ENCODE measurements at regions not wholly inside any gene's neighbourhood (a gene's known extent, or its start where the extent isn't known, plus 50 kb on each side); places are given as distances from the start of the nearest gene placed in this dataset.
A peak's percentile ranks its signal among the peaks of the same experiment; 100 is the strongest.
"Not testable (repeated sequence)": the region's sequence is repeated elsewhere in the genome, so short reads cannot be mapped to it uniquely, and the experiment has no call there.

DNA sequence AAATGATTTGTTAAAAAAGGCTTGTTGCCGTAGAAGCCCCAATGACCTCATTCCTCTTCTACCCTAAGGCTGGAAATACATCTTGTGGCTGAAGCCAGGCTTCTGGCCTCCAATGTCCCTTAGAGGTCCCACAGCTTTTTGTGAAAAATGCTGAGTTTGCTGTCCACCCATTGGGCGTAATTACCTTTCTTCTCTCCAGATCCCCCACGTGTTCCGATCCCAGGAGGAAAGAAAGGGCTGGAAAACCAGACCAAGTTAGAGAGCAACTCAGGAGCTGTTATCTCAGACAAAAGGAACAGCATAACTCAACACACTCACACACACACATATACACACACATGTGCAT is 154.2 kb downstream of the MIAT start:
- no peak for DNase-seq

DNA sequence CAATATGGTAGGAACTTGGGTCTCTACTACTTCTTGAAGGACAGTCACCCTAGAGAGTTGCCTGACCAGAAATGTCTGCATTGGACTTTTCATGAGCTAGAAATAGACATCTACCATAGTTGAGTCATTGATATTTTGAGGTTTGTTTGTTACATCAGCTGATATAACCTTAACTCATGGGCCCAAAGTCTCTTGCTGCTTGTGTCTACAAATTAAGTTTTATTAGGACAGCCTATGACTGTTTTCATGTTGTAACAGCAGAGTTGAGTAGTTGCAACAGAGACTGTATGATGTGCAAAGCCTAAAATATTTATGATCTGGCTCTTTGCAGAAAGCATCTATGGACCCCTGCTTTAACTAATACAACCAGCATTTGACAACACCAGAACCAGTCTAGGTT is 155.3 kb downstream of the MIAT start:
- DNase-seq, result no peak

DNA sequence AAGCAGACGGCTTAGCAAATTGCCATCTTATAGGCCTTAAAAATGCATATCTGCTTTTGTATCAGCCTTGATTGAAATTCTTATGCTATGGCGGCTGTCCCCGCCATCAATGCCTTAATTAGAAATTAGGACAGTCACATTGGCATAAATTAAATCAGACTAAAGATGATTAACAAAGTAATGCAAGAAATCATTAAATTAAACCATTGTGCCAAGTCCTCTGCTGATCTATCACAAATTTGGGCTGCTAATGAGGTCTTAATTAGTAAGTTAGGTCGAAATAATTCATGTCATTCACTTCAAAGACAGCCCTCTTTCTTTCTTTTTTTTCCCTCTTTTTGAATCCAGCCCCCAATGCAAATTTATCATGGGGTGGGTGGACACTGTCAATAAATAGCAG is 159.3 kb downstream of the MIAT start:
- no peak for DNase-seq

DNA sequence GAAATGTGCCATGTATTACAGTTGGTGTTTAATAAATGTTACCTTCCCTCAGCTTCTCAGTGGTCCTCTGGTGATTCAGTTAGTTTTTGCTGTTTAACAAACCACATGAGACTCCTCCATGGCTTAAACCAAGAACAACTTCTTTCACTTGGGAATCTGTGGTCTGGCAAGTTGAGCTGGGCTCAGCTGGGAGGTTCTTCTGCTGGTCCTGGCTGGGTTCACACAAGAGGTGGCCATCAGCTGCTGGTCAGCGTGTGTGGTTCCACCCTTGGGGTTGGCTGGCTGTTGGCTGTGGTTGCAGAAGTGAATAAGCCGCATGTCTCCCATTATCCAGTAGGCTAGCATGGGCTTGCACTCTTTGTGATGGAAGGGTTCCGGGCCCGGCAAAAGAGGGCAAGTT is 160.5 kb downstream of the MIAT start:
- no peak for DNase-seq

DNA sequence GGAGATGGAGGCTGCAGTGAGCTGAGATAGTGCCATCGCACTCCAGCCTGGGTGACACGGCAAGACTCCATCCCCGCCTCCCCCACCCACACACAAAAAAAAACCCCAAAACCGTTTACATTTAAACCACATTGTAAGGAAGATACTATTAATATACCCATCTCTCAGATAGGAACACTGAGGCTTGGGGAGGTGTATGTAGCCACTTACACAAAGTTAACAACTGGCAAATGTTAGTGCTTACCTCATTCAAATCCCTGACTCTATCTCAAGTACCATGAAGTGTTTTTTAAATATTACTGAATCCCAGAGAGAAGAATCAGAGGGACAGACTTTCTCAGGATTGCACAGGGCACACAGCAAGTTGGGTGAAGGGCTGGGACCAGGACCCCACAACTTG is 164.5 kb downstream of the MIAT start:
- DNase-seq, result no peak

DNA sequence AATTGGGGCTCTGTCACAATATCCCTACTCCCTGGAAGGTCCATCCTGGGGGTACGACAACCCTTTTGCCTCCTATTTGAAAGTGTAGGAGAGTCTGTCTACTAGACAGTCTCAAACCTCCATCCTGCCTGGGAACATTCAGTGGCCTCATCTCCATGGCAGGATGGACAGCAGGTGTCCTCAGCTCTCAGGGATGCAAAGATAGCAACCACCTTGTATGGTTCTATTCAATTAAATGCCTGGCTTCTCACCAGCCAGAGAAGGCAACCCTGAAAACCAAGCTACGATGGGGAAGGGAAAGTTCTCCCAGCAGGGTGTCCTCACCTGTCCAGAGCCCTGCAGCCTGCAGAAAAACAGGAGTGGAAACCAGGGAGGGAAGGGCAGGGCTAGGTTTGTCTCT is 164.9 kb downstream of the MIAT start:
- DNase-seq, result peak; percentile 4

DNA sequence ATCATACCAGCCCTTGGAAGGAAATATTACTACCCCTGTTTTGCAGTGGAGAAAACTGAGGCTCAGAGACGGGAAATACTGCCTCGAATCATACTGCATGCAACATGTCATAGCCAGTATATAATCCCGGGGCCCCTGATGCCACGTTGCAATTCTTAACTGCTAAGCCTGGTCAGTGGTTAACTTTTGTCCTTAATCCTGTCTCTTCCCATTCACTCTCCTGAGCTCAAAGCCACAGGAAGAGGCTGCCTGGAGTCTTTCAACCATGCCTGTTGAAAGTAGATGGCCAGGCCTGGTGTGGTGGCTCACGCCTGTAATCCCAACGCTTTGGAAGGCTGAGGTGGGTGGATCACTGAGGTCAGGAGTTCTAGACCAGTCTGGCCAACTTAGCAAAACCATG is 166.6 kb downstream of the MIAT start:
- DNase-seq, result no peak

DNA sequence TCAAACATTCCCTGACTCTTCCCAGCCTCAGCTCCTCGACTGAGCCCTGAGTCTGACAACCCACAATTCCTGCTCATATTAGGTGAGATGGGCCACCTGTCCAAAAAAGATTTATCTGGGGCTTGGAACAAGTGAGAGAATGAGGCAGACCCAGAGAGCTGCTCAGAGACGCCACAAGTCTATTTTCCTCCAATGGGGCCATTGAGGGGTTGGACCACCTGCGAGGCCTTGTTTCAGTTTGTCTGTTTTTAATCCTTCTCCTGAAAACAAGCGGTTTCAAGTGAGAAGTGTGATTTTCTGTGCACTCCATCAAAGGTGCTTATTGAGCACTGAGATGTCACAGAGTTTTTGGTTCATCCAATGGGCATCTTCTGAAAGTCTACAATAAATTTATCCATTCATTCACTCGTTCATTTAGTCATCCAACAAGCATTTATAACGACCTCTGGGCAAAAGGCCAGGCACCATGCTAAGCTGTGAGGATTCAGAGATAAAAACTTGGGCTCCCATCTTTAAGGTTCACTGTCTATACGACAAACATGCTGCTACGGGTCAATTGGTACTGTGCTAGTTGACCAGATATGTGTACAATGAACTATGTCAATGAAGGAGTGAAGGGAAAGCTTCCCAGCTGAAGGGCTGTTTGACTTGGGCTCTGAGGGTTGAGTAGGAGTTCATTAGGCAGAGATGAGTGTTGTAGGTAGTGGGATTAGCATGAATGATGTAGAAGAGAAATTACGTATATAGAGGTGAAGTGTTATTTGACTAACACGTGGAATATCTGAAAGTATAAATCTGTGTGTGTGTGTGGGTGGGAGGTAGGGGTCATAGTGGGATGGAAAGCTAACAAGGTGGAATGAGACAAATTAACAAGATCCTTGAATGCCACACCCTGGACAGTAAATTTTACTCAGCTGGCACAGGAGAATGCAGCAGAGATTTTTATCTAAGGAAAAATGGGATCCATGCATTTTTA is 168.9 kb downstream of the MIAT start:
- no peak for DNase-seq

DNA sequence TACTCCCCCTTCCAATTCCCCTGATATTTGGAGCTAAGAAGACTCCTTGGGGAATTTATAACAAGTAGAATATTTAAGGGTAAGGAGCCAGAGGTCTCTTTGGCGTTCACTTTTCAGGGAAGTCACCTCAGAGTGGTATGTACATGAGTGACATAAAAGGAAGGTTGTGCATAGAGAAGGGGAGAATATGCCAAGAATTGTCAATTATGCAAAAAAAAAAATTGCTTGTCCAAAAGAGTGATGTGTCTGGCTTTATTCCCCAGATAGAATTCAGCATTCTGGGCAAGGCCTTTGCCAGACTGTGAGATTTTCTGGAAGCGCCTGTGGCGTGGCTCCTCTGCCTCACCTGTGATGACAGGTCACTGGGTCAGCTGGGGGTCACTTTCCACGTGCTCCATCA is 170.2 kb downstream of the MIAT start:
- DNase-seq, result no peak

DNA sequence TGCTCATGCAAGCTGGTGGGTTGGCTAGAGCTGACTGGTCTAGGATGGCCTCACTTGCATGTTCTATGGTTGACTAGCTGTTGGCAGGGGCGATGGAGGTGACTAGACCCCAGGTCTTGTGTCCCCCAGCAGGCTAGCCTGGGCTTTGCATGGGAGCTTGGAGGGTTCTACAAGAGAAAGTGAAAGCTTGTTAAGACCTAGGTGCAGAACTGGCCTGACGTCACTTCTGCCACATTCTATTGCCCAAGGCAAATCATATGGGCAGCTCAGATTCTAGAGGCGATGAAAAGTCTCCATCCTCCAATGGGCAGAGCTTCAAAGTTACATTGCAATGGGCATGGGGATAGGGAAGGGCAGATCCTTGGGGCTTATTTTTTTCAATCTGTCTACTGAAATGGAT is 170.9 kb downstream of the MIAT start:
- DNase-seq, result no peak

DNA sequence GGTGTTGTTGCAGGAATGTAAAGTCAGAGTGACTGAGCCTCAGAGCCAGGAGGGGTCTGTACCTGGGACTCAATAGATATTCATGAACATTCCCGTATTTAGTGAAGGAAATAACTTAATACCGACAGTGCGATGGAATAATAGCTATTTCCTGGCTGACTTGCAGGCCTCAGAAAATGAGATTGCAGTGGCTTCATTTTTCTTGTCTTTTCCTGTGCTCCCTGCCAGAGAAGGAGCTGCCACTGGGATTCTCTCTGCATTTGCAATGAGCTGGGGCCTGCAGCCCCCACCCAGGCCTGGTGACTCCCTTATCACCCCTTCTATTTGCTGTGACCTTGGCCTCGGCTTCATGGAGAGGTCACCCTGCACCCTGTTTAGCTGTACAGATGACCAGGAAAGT is 173.4 kb downstream of the MIAT start:
- no peak for DNase-seq

DNA sequence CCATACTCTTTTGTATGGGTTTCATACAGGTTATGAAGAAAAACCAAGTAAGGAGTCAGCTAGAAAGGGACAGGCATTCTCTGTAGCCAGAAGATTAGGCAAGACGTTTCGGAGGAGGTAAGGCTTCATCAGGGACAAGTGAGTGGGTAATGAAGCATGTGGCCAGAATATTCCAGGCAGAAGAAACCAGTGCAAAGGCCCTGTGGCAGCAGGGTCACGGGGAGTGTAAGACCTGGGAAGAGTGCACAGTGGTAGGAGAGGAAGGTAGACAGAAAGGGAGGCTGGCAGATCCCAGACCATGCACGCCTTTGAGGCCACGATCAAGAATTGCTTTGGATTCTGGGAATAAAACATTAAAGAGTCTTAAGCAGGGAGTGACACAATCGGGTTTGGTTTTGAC is 177.6 kb downstream of the MIAT start:
- DNase-seq, result no peak

DNA sequence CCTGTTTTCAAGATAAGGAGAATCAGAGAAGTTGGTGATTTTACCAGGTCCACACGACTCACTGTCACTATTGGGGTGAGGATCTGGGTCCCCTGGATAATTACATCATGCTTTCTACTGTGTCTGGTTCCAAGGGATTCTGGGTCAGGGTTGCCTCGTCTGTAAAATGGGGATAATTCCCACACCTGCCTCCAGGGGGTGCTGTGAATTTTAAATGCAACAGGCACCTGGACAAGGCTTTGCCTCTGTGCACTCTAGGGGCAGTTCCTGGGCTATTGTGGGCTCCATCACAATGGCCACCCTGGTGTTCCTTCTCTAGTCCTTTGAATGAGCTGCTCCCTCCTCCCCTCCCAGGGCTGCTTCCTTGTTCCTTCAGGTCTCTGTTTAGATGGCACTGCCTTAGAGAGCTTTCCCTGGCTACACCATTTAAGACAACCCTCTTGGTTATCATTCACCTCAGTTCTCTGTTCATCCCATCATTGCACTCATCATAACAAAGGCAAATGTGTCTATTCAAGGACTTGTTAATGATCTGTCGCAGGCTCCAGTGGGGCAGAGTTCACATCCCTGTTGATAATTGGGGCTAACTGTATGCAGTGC is 178.6 kb downstream of the MIAT start:
- DNase-seq, result peak; percentile 22

DNA sequence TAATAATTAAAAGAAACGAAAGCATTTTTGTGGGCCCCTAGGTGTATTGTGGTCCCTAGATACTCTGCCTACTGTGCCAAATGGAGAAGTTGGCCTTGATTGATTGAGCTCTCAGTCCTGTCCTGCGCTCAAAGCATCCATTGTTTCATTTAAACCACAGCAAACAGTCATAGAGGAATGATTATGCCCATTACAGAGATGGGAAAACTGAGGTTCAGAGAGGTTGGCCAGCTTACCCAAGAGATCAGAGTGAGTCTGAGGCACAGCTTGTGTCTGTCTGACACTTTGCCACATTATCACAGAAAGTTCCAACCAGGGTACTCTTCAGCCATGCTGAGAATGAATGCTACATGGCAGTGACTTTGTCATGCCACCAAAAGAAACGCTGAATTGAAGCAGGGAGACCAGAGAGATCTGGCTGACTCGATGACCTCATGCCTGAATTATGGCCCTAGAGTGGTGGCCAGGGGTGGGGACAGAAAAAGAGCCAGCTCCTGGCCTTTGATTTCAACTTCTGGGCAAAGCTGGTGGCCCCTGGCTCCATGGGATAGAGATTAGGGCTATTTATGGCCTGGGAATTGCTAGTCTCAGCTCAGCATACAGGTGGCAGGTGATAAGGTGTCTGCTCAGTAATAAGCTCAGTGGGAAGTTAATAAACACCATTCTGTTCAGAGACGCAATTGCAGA is 180.5 kb downstream of the MIAT start:
- DNase-seq, result no peak

DNA sequence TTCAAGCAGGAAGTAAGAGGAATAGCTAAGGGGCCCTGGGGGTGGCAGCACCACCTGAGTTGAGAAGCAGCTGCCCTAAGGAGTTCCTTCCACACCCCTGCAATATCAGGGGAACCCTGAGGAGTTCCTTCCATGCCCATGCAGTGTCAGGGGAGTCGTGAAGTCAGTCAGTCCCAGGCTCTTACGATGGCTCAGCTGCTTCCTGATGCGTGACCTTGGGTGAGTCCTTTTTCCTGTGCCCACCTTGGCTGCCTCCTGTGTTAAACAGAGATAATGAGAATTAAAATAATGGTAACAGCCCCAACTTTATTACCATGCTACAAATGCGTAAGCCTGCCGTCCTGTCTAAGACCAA is 181.1 kb downstream of the MIAT start:
- DNase-seq, result no peak

DNA sequence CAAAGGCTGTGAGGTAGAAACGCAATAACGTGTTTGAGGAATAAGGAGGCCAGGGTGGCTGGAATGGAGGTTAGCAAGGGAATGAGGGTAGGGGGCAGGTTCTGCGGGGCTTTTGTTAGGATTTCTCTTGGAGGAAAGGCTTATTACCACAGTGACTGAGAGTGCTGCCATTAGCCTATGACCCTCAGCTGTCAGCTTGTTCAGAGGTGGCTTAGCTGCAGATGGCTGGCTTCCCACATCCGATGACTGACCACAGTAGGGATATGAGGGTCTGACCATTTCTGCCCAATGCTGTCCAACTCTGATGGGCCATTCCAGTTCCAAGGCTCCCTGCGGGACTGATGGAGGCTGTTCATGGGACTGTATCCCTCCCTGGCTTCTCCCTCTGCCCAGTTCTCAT is 181.8 kb downstream of the MIAT start:
- DNase-seq, result no peak

DNA sequence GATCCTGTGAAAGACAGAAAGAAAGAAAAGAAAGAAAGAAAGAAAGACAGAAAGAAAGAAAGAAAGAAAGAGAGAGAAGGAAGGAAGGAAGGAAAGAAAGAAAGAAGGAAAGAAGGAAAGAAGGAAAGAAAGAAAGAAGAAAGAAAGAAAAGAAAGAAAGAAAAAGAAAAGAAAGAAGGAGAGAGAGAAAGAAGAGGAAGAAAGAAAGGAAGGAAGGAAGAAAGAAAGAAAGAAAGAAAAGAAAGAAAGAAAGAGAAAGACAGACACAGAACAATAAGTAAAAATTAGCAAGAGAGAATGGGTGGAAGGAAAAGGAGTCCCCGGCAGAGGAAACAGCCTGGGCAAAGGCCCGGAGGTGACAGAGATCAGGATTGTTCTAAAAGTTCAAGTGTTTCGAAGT is 183.4 kb downstream of the MIAT start:
- DNase-seq, result not testable (repeated sequence)

DNA sequence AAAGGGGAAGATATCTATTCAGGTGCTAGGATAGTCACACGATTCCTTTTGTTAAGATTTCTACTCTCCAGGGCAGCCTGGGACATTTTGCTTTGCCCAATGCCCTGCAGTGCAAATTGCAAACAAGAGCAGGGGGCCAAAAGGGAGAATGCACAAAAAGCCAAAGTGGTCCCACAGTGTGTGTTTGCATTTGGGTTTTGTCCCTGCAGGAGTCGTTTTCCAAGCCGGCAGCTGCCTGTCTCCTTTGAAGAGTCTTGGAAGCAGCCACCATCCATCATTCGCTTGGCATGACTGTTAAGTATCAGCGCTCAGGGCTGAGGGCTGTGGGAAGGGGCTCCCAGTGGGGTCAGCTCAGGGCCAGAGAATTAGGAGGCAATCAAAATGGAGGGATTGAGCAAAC is 184.7 kb downstream of the MIAT start:
- no peak for DNase-seq

DNA sequence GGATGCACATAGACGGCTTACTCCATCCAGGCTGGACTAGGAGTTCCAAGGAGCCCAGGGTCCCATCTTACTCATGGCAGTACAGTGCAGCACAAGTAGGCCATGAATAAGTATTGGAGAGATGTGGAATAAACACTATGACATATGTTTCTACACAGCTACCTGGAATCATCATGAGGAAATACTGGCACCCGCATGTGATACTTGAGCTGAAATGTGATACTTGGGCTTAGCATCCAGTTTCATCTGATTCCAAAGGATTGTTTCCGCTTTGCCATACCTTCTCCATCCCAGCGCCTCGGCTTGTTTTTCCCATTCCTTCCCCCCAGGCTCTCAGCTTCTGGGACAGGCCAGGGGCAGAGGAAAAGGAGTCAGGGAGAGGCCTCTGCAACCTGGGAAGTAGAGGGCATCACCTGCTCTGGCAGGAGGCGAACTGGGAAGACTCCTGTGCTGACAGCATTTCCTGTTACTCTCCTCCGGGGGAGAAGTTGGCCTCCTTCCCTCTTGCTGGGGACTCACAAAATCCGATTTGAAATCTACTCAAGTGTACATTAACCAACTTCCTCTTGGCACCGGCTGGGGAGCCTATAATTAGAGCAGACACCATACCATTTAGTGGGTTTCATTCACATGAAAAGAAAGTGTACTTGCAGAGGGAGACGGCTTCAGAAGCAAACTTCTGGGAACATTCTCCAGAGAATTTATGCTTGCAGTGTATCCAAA is 187.8 kb downstream of the MIAT start:
- peak; percentile 32 for DNase-seq

DNA sequence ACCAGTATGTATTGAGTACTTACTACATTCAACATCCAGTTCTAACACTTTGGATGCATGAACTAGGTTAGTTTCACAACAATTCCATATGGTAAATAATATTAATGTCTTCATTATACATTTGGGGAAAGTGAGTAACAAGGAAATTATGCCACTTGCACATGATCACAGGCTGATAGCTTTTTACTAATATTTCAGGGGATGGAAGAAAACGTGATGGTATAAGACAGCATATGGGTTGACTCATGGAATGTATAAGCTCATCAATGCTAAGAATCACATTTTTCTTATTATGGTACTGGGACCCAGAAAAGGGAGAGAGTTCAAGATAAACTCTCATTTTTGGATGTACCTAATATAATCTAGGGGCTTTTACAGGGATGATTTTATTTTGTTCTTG is 188.7 kb downstream of the MIAT start:
- DNase-seq, result no peak

DNA sequence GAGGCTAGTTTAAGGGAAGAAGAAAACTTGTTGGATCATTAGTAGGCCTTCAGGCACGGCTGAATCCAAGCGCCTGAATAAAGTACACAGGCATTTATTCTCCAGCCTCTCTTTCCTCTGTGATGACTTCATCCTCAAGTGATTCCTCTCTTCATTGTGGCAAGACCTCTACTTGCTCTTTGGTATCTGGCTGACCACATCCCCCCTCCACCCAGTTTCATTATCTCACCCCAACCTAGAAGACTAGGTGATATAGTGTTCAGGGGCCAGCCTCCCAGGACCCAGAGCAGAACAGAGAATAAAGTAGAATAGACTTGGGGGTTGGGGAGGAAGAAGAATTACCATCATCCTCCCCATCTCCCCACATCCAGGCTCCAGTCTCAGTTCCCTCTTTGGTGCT is 189.3 kb downstream of the MIAT start:
- no peak for DNase-seq

DNA sequence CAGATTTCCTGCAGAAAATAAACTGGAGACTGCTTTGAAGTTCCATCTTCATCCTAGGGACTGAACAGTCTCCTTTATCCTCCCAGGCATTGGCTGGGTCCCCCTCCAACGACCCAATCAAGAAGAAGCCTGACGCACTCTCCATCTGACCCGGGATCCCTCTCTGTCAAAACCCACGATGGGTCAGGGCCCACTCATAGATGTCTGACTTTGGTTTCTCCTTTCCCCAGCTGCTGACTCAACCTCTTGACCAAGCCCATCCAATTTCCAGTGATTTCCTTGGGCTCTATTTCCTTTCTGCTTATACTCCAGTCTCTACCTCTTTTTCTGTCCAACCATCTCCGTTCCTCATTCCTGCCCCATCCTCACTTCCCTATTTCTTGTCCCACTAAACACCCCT is 189.7 kb downstream of the MIAT start:
- DNase-seq, result no peak

DNA sequence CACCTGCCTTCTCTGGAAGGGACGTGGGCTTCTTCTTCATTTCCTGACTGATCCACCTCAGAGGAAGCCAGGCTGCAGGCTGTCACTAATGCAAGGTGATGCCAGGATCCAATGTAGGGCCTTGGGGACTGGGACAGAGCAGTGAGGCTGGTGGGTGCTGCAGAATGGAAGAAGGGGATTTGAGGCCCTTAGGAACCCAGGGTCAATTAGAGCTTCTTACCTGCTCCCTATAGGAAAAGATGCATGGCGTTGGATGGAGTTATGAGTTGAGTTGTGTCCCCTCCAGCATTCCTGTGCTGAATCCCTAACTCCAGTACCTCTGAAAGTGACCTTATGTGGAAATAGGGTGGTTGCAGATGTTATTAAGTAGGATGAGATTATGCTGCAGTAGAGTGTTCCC is 190.4 kb downstream of the MIAT start:
- DNase-seq, result no peak
